ENCODE measurements at regions not wholly inside any gene's neighbourhood (a gene's known extent, or its start where the extent isn't known, plus 50 kb on each side); places are given as distances from the start of the nearest gene placed in this dataset.

DNA sequence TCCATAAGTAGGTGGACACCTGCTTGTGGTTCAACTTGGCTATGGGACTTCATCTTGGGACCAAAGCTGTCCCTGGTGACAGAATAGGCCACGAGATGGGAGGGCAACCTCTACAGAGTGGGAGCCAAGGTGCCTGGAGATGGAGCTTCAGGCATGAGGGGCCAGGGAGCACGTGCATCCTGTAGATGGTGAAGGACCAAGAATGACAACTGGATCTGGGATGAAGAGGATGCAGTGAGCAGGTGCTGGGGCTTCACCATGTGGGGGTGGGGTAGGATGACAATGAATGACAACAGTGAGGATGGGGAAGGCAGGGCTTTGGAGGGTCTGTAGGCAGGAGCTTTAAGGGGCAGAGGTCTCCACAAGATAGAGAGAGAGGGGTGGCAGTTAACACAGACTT, 372.0 kb upstream of the B3GAT1 start:
- no peak overlapping the region for H2BK120ac ChIP-seq (replicated peaks; ENCODE audit: low read depth, low read length)
- no peak overlapping the region for H2BK12ac ChIP-seq (ENCODE audit: low read depth, low read length)
- no peak overlapping the region for H3K4ac ChIP-seq (replicated peaks; ENCODE audit: insufficient read length, low read depth, low read length)
- 85% methylated on average over 2 of the region's 2 CpGs; no CpG with 5 or more reads in 1 of the 2 experiments for WGBS, 2 experiments (ENCODE audit: extremely low coverage in 1 of 2, insufficient coverage in 1 of 2, insufficient read length in 1 of 2, insufficient replicate concordance in 2 of 2, low coverage in 1 of 2, low lambda C conversion rate in 2 of 2, missing lambda C conversion rate in 1 of 2)
- no peaks in the 10 kb centered on the region for H3K79me1 ChIP-seq (ENCODE audit: low read depth, low read length)
- H4K8ac ChIP-seq (ENCODE audit: extremely low read depth, insufficient read depth, low read length): 0 out of 2 replicates have a peak overlapping the region, but pooled peaks have one; percentile 53
- H3K23me2 ChIP-seq (ENCODE audit: low read depth, low read length): no peaks in the 10 kb centered on the region
- no peaks in the 10 kb centered on the region for H3K9me3 ChIP-seq (ENCODE audit: insufficient read depth in 2 of 2, low read depth in 1 of 2, low read length in 1 of 2)
- H3K18ac ChIP-seq (ENCODE audit: extremely low read depth, low read length): no peak overlapping the region
- no peak overlapping the region for H3K27ac ChIP-seq (ENCODE audit: low read depth, low read length)
- H4K20me1 ChIP-seq (replicated peaks in 1 of 2; ENCODE audit: control insufficient read depth in 1 of 2, insufficient read depth in 2 of 2, low read length in 2 of 2): no peaks in the 10 kb centered on the region
- no peak overlapping the region for H2BK20ac ChIP-seq (ENCODE audit: low read length)
- no peak overlapping the region for H3K9ac ChIP-seq (replicated peaks in 1 of 4; ENCODE audit: extremely low read depth in 1 of 4, low read depth in 3 of 4, low read length in 3 of 4)
- H3K23ac ChIP-seq (ENCODE audit: insufficient read length): no peak overlapping the region
- no peak overlapping the region for H3K56ac ChIP-seq (replicated peaks; ENCODE audit: insufficient read length, low read depth, low read length)
- H3K4me2 ChIP-seq (ENCODE audit: insufficient read depth in 1 of 2, low read depth in 2 of 2, low read length in 2 of 2): no peak overlapping the region
- no peak overlapping the region for H2BK15ac ChIP-seq (ENCODE audit: low read length)
- no peak overlapping the region for H2BK5ac ChIP-seq (ENCODE audit: low read depth, low read length)
- no peak overlapping the region for H2AK5ac ChIP-seq (ENCODE audit: low read depth, low read length)
- no peak overlapping the region for H3K14ac ChIP-seq (ENCODE audit: insufficient read length)
- ChIA-PET CTCF (ENCODE audit: partially characterized antibody) (interaction anchor here (1.6 kb wide), 1 partner anchor 9 kb away, joined by 5 read pairs; no protein-coding TSS in a partner anchor), POLR2A (ENCODE audit: partially characterized antibody) (no interaction called here)
- no peak for DNase-seq (ENCODE audit: low read depth in 1 of 2, low spot score in 2 of 2)
- H3K79me2 ChIP-seq (ENCODE audit: control insufficient read depth in 1 of 2, insufficient read depth in 2 of 2, low read length in 2 of 2): no peaks in the 10 kb centered on the region
- no peak overlapping the region for H4K5ac ChIP-seq (ENCODE audit: insufficient read length, low read depth, low read length)
- H3K36me3 ChIP-seq (ENCODE audit: control insufficient read depth in 2 of 4, insufficient read depth in 4 of 4, low read length in 3 of 4): no peaks in the 10 kb centered on the region
- no peaks in the 10 kb centered on the region for H3K27me3 ChIP-seq (replicated peaks in 1 of 4; ENCODE audit: control insufficient read depth in 3 of 4, extremely low read depth in 1 of 4, insufficient read depth in 3 of 4, low read length in 3 of 4)
- no peak overlapping the region for H2AFZ ChIP-seq (ENCODE audit: low read length)
- H3K4me3 ChIP-seq (ENCODE audit: extremely low read depth in 1 of 4, insufficient read depth in 2 of 4, low read depth in 3 of 4, low read length in 4 of 4): no peak overlapping the region
- no peak overlapping the region for H4K91ac ChIP-seq (replicated peaks; ENCODE audit: insufficient read length, low read length)
- no peaks in the 10 kb centered on the region for H3K4me1 ChIP-seq (replicated peaks in 1 of 4; ENCODE audit: control insufficient read depth in 3 of 4, insufficient read depth in 4 of 4, low read length in 3 of 4)
- no peak for FAIRE-seq
- TF ChIP-seq MAFK (IDR thresholded peaks at IDR 0.05; ENCODE audit: low read depth, low read length): no peak
- no peak for TF ChIP-seq RAD21 (IDR thresholded peaks at IDR 0.05 in 1 of 2, conservative IDR thresholded peaks at IDR 0.05 in 1 of 2; ENCODE audit: low read depth in 2 of 2, low read length in 2 of 2)
- TF ChIP-seq CEBPB (IDR thresholded peaks at IDR 0.05; ENCODE audit: low read depth, low read length): no peak
- TF ChIP-seq, protein P1, sequence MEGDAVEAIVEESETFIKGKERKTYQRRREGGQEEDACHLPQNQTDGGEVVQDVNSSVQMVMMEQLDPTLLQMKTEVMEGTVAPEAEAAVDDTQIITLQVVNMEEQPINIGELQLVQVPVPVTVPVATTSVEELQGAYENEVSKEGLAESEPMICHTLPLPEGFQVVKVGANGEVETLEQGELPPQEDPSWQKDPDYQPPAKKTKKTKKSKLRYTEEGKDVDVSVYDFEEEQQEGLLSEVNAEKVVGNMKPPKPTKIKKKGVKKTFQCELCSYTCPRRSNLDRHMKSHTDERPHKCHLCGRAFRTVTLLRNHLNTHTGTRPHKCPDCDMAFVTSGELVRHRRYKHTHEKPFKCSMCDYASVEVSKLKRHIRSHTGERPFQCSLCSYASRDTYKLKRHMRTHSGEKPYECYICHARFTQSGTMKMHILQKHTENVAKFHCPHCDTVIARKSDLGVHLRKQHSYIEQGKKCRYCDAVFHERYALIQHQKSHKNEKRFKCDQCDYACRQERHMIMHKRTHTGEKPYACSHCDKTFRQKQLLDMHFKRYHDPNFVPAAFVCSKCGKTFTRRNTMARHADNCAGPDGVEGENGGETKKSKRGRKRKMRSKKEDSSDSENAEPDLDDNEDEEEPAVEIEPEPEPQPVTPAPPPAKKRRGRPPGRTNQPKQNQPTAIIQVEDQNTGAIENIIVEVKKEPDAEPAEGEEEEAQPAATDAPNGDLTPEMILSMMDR (IDR thresholded peaks at IDR 0.05; ENCODE audit: control extremely low read depth in 1 of 3, insufficient read depth in 1 of 3, low read depth in 1 of 3, low read length in 3 of 3): no peak
- TF ChIP-seq, protein P2, sequence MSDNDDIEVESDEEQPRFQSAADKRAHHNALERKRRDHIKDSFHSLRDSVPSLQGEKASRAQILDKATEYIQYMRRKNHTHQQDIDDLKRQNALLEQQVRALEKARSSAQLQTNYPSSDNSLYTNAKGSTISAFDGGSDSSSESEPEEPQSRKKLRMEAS (IDR thresholded peaks at IDR 0.05): no peak
- TF ChIP-seq POLR2A (IDR thresholded peaks at IDR 0.05; ENCODE audit: control extremely low read depth in 1 of 2, low read depth in 2 of 2, low read length in 2 of 2): no peak
- no peak for TF ChIP-seq CREB1 (IDR thresholded peaks at IDR 0.05)
- TF ChIP-seq RXRA (IDR thresholded peaks at IDR 0.05; ENCODE audit: insufficient read depth, low read depth, low read length): no peak
- TF ChIP-seq CBX5 (IDR thresholded peaks at IDR 0.05; ENCODE audit: low read depth, low read length): no peak
- no peak for TF ChIP-seq SP2 (IDR thresholded peaks at IDR 0.05; ENCODE audit: low read length)
- no peak for TF ChIP-seq GTF2F1 (IDR thresholded peaks at IDR 0.05; ENCODE audit: borderline replicate concordance, low read depth, low read length)
- no peak for TF ChIP-seq SIX5 (IDR thresholded peaks at IDR 0.05; ENCODE audit: low read depth, low read length)
- no peak for TF ChIP-seq EZH2 (IDR thresholded peaks at IDR 0.05; ENCODE audit: low read depth, low read length, severe bottlenecking)
